ENCODE measurements at regions not wholly inside any gene's neighbourhood (a gene's known extent, or its start where the extent isn't known, plus 50 kb on each side); places are given as distances from the start of the nearest gene placed in this dataset.

DNA sequence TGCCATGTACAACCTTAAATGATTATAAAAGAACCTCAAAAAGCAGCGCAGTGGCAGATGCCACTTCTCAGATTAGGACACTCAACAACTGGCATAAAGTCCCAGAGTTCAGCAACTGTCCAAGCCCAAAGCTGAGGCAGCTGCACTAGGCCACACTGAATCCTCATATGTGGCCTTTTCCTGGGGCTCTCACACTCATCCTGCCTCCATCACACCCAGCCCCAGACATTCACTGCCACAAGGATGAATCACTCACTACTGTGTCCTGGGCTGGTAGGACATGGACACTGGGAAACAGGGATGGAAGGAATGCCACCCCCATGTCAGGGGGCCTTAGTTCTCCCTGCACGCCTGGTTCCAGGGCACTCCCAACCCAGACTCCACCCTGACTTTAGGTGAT is 547.7 kb downstream of the TNS3 start:
- TF ChIP-seq, protein P1, sequence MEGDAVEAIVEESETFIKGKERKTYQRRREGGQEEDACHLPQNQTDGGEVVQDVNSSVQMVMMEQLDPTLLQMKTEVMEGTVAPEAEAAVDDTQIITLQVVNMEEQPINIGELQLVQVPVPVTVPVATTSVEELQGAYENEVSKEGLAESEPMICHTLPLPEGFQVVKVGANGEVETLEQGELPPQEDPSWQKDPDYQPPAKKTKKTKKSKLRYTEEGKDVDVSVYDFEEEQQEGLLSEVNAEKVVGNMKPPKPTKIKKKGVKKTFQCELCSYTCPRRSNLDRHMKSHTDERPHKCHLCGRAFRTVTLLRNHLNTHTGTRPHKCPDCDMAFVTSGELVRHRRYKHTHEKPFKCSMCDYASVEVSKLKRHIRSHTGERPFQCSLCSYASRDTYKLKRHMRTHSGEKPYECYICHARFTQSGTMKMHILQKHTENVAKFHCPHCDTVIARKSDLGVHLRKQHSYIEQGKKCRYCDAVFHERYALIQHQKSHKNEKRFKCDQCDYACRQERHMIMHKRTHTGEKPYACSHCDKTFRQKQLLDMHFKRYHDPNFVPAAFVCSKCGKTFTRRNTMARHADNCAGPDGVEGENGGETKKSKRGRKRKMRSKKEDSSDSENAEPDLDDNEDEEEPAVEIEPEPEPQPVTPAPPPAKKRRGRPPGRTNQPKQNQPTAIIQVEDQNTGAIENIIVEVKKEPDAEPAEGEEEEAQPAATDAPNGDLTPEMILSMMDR (IDR thresholded peaks at IDR 0.05; ENCODE audit: extremely low read depth, missing control alignments): no peak
- no peak for DNase-seq (ENCODE audit: low spot score)

DNA sequence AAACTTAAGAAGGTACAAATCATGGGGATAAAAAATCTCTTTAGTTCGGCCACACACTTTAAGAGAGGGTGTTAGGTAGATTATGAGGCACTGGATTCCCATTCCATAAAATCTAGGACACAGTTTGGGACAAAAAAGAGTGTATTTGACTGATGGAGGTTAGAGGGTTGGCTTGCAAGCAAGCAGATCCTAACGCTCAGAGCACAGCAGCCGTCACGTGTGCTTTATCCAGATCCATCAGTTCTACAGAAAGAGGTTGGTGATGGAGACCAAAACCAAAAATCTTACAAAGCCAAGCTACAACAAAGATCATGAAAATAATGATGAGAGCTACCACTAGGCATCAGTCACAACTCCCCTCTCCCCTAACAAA is 549.4 kb downstream of the TNS3 start:
- TF ChIP-seq, protein P1 (IDR thresholded peaks at IDR 0.05; ENCODE audit: extremely low read depth, missing control alignments): no peak
- DNase-seq (ENCODE audit: low spot score): no peak

DNA sequence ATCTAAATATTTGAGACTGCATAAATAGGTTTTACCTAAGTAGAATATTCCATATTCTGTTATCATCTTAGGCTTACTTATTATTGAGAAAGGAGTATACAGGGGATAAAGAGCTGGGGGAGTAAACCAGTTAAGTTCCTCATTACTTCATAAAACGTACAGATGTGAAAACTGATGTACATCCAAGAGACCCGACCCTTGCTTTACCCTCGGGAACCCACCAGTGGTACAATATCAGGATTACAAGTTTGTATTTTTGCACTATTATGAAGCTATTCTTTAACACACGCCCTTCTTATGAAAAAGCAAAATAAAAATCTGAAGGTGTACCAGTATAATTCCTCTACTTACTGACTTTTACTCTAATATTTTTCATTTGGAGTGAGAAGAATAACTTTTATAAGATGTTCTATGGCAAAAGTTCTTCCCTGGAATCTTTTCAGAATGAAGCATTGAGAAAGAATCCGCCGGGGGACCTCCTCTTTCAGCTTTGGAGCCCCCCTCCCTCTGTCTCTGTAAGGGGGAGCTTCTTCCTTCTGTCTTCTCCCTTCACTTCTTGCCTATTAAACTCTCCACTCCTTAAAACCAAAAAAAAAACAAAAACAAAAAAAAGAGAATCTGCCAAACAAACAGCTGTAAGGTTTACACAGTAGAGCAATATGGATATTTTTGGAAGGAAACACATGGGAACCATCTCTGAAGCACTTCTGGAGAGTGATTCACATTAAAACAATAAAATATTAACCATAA is 550.0 kb downstream of the TNS3 start:
- DNase-seq (ENCODE audit: low spot score): no peak
- TF ChIP-seq, protein P1 (IDR thresholded peaks at IDR 0.05; ENCODE audit: extremely low read depth, missing control alignments): no peak

DNA sequence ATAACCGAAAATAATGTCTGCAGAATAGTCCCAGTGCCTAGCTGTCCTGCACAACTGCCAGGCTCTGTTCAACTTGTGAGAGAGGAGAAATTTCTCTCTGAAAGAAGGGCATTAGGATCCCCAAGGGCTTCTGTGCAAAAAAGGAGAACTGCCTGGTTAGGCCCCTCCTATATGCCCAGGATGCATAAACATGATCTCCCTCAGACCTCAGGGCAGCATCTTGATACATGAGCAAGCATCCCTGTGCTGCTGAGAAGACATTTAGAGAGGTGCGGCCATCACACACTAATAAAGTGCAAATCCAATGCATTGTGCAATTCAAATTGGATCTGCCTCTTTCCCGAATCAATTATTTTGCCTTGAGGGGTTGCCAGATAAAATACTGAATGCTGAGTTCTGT is 553.6 kb downstream of the TNS3 start:
- TF ChIP-seq, protein P1 (IDR thresholded peaks at IDR 0.05; ENCODE audit: extremely low read depth, missing control alignments): no peak
- no peak for DNase-seq (ENCODE audit: low spot score)

DNA sequence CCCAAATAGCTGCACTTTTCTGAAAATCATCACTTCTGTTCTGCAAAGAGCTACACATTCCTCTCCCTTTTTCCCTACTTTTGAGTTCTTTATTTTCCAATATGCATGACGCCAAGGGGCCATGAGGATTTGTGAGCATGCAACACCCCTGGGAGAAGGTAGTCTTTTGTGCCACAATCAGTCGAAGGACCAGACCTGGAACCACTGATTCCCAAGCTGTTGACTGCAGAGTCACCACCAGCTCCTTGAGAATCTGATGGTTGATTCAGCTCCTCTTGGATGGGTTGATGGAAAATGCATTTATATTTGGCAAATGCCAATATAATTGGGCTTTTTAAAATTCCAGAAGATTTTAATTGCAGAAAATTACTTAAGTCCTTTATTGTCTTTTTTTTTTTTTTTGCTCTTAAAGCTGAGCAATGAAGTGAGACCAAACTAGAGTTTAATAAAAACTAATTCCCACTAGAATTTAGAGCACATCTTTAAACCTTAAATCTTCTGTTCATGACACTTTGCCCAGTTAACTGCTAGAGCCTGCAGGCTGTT is 554.1 kb downstream of the TNS3 start:
- DNase-seq (ENCODE audit: low spot score): no peak
- TF ChIP-seq, protein P1 (IDR thresholded peaks at IDR 0.05; ENCODE audit: extremely low read depth, missing control alignments): no peak

DNA sequence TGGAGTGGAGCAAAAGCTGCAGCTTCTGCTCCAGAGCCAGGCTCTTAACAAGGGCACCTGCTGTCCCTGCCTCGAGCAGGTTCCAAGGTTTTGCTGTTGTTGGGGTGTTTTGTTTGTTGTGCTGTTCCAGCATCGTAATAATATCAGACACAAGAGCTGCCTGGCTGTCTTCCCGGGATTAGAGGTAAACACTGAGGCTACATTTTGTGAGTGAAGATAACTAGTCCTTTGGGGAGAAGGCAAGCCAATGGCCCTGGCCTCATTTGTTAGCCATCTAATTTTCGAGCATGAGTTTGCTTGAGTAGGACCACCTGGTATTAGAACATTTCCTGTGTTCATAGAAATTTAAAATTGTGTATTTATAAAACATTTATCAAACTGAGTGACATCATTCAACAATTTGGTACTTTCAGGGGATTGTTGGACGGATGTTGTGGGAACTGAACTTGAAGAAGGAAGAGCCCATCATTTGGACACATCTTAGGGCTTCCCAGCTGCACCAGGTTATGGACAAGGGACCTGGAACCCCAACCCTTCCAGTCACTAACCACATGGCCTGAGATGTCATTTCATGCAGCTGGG is 555.0 kb downstream of the TNS3 start:
- TF ChIP-seq, protein P1 (IDR thresholded peaks at IDR 0.05; ENCODE audit: extremely low read depth, missing control alignments): no peak

DNA sequence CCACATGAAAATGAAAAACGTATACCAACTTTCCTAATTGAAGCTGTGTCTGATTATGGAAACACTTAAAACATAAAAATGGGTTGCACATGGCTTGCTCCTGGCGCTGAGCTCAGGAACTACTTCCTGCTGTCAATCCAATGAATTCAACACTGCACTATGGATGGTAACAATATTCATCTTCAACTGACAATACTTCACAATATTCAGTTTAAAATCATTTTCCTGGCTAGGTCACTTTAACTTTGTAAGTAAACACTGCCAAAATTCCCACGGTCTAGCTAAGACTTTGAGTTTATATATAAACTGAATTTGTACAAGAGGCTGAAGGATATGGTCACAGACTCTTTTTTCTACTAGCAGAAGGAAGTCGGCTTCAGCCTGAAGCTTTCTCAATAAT is 556.9 kb downstream of the TNS3 start:
- TF ChIP-seq, protein P1 (IDR thresholded peaks at IDR 0.05; ENCODE audit: extremely low read depth, missing control alignments): no peak
- no peak for DNase-seq (ENCODE audit: low spot score)

More for the DNA sequence above, 555.0 kb downstream of the TNS3 start:
- no peak for DNase-seq (ENCODE audit: low spot score)
